CD4-positive, alpha-beta T cell treated with Interleukin-15 for 4 hours (primary cell): ENCODE measurements at regions not wholly inside any gene's neighbourhood (a gene's known extent, or its start where the extent isn't known, plus 50 kb on each side); places are given as distances from the start of the nearest gene placed in this dataset.

Experiments
- DNase-seq: peaks from one replicate; pipeline ENCODE4 v3.0.0-alpha.2; 2020; ENCODE audit warnings: low spot score

GRCh38 chr6:141677598-141678211 lies 455.0 kb upstream of the GJE1 start:
- DNase-seq = peak; percentile 33

DNA sequence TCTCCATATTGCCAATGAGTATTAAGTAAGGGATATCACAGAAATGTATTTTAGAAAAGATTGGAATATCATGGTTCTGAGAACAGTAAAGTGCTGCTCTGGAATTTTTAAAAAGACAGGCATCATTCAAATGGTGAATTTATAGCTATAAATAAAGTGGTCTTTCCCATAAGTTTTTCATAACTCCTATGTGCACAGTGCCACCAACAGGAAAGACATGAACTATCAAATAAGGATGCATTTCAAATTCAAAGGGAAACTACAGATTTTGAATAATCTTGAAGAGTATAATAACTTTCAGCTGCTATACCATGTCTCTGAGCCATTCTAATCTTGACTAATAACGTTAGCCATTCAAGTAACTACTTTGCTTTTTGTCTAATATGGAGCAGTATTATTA lies 456.8 kb upstream of the GJE1 start:
- DNase-seq = no peak

DNA sequence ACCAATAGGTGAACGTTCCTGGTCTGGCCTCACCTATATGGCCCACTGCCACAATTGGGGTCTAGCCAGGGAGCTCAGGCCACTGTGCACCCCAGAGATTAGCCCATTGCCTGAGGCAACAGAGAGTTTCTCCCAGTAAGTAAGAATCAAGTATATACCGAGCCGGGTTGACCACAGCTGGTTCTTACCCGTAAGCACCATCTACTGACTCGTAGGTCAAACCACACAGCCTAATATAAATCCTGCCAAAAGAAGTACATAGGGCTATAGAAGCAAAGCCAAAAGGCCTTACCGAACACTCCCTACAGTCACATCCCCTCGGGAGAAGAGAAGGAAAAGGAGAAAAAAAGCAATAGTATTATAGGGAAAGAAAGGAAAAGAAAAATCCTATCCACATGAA lies 463.6 kb upstream of the GJE1 start:
- no peak for DNase-seq

GRCh38 chr6:141667580-141668309 lies 465.0 kb upstream of the GJE1 start:
- no peak for DNase-seq

GRCh38 chr6:141666187-141666586 lies 466.5 kb upstream of the GJE1 start:
- no peak for DNase-seq

GRCh38 chr6:141664744-141665143 lies 468.0 kb upstream of the GJE1 start:
- DNase-seq = no peak

GRCh38 chr6:141659582-141659981 lies 473.1 kb upstream of the GJE1 start:
- no peak for DNase-seq

DNA sequence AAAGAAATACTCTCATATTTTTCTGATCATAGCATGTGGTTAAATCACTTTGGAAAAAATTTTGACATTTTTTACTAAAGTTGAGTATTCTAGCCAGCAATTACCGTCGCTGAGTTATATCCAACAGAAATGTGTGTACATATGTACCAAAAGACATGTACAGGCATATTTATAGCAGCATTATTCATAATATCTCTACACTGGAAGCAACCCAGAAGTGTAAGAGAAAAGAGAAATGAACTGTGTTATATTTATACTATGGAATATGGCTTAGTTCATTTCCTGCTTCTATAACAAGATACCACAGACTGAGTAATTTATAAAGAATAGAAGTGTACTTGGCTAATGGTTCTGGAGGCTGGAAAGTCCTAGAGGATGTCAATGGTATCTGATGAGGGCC lies 474.0 kb upstream of the GJE1 start:
- no peak for DNase-seq

DNA sequence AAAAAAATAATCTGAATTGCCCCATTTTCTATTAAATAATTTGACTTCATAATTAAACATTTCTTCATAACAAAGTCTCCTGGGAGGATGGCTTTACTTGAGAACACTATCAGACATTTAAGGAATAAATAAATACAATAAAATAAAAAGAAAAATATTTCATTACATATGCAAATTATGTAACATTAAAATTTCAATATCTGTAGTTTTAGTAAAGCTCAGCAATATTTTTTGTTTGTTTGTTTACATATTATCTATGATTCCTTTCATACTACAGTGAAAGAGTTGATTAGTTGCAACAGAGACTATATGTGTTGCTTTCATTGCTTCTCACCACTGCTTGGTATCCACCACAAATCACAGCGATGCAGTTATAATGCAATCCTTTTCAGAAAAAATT lies 474.9 kb upstream of the GJE1 start:
- DNase-seq = no peak

DNA sequence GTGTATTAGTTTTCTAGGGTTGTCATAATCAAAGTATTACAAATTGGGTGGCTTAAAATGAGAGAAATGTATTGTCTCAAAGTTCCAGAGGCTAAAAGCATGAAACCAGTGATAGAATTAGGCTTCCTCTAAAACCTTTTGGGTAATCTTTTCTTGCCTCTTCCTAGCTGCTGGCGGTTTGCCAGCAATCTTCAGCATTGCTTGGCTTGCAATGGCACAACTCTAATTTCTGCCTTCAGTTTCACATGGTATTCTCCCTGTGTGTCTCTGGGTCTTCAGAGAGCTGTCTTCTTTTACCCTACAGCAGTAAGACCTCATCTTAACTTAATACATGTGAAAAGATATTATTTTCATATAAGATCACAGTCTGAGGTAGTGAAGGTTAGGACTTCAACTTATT lies 479.1 kb upstream of the GJE1 start:
- no peak for DNase-seq

DNA sequence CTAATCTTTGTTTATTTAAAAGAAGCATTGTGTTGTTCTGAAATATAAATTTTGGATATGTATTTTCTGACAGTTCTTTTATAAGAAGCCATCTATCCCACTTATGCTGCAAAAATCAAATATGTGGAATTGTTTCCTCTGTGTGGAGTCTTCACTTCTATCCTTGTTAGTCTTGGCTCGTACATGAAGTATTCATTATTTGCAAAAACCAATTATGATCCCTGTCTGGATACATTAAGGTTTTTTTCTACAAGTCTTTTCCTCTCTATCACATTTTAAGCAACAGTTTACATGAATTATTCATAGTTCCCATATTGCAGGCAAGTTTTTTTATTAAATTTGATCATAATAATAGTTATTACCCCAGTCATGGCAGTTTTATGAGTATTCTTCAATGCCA lies 490.8 kb upstream of the GJE1 start:
- DNase-seq = no peak

DNA sequence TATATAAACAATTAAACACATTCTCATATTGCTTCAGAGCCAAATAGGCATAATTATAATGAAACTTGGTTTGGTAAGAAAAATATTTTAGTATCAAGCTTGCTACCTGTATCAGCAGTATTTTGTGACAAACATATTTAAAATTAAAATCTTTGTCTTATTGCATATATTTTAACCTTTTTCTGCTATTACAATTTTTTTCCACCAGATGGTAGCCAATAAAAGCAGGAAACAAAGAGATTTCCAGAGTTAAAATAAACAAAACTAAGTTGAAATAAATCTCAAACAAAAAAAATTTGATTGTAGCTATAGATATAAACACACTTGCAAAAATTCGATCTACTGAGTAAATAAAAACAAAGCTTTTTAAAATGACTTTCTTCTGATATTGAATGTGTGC lies 491.3 kb upstream of the GJE1 start:
- no peak for DNase-seq

- no peak for DNase-seq
Observed at GRCh38 chr6:141635621-141636020, 497.1 kb upstream of the GJE1 start.

DNA sequence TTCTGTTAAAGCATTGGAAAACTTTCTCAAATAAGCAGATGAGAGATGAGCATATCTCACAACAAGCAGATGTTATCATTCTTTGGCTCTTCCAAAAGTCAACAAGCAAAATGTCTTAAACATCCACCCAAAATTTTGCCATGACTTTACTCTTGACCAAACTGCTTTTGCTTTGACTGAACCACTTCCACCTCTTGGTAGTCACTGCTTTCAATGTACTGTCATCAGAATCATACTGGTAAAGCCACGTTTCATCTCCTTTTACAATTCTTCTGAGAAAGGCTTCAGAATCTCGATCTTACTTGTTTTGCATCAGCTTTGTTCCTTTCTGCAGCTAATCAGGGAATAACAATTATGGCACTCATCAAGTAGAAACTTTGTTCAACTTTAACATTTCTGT lies 498.5 kb upstream of the GJE1 start:
- DNase-seq = no peak

GRCh38 chr6:141624301-141624700 lies 508.4 kb upstream of the GJE1 start:
- no peak for DNase-seq

DNA sequence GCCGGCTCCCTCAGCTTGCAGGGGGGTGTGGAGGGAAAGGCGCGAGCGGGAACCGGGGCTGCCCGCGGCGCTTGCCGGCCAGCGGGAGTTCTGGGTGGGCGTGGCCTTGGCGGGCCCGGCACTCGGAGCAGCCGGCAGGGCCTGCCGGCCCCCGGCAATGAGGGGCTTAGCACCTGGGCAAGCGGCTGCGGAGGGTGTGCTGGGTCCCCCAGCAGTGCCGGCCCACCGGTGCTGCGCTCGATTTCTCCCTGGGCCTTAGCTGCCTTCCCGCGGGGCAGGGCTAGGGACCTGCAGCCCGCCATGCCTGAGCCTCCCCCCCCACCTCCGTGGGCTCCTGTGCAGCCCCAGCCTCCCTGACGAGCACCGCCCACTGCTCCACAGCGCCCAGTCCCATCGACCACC lies 514.5 kb upstream of the GJE1 start:
- no peak for DNase-seq

DNA sequence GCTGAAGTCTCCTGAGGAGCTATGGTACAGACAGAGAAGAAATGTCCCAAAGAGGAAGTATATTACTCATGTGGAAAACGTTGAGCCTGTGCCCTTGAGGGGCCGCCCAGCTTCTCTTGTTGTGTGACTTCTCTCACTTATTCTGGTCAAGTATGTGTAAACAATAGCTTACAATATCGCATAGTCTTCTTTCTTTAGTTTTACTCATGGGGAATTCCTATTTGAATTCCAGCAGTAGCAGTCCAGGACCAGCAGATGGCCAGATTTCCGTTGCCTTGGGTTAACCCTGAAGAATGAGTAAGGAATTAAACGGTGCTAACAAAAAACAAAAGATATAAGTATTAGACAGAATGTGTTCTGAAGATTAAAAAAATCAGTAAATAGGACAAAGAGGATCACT lies 522.0 kb upstream of the GJE1 start:
- no peak for DNase-seq

DNA sequence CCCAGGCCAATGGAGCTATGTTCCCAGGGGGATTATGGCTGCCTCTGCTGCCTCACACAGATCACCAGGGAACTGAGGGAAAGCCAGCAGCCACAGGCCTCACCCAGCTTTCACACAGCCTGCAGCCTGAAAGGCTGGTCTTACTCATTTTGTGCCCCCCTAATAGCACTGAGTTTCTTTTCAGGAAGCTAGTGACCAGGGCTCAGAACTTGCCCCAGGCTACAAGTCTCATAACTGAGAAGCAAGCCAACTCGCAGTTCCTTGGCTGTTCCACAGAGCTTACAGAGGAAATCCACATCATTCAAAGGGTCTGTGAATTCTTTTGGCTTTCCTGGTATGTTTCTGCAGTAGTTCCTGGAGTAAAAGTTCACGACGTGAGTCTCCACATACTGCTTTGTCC lies 524.8 kb upstream of the GJE1 start:
- no peak for DNase-seq

DNA sequence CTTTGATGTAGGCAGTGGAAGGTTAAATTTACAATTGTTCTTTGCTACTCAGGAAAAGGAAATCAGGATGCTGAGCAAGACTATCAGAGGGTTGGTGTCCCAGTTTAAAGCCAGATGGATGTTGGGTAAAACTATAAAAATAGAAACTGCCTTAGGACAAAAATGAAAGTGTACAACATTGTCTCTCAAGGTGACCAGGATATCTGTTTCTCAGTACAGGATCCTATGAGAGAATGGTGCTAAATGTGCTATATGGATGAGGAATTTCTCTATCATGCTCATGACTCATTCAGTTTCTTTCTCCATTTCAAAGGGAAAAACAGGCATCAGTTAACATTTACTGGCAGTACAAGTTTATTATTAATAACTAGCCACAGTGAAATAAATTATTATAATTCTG lies 534.2 kb upstream of the GJE1 start:
- no peak for DNase-seq

GRCh38 chr6:141594874-141595273 lies 537.9 kb upstream of the GJE1 start:
- DNase-seq = no peak

GRCh38 chr6:141593311-141593710 lies 539.4 kb upstream of the GJE1 start:
- no peak for DNase-seq

- DNase-seq = no peak
Observed at GRCh38 chr6:141587482-141588266, 545.1 kb upstream of the GJE1 start.

DNA sequence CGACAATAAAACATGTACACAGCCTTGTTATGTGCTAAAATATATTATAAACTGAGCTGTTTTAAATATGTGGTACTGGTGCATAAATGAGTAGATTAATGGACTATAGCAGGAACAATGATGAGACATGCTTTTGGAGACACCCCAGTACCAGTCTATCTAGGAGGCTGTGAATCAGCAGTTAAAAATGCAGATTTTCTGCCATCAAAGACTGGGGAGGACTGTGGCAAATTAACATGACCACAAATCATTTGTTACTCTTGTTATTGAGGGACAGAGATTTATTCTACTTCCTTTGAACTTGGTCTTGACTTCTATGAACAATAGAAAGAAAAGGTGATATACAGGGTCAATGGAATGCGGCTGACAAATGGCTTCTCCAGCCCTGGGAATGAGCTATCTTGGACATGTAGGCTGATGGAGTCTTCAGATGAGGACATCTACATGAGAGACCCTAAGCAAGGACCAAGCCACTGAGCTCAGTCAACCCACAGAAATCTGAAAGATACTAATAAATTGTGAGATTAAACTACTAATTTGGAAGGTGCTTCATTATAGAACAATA lies 551.7 kb upstream of the GJE1 start:
- DNase-seq = no peak
